Testis (tissue), 2 donors: ENCODE measurements at regions not wholly inside any gene's neighbourhood (a gene's known extent, or its start where the extent isn't known, plus 50 kb on each side); places are given as distances from the start of the nearest gene placed in this dataset.

Experiments used
- DNase-seq: peaks from one replicate; pipeline ENCODE4 v3.0.0-alpha.2; 2019
- H3K27ac ChIP-seq, 2 donors: fragments of 200-600 bp; sonication (generic); one replicate each; pipeline ENCODE4 v1.5.1; 2019
- H3K27me3 ChIP-seq: fragments of 200-600 bp; sonication (generic); one replicate; pipeline ENCODE4 v1.5.1; 2019
- H3K36me3 ChIP-seq: fragments of 200-600 bp; sonication (generic); one replicate; pipeline ENCODE4 v1.5.1; 2017; ENCODE audit warnings: low read depth; ENCODE audit errors: missing control alignments
- H3K4me1 ChIP-seq: fragments of 200-600 bp; sonication (generic); one replicate; pipeline ENCODE4 v1.5.1; 2019
- H3K4me3 ChIP-seq, 2 donors: fragments of 200-600 bp; sonication (generic); one replicate each; pipeline ENCODE4 v1.5.1; 2017 to 2019
- H3K9me3 ChIP-seq: fragments of 200-600 bp; sonication (generic); one replicate; pipeline ENCODE4 v1.5.1; 2017
- POLR2A ChIP-seq: fragments of 450-650 bp; IDR thresholded peaks from one replicate; pipeline ENCODE4 v1.6.1; 2017; ENCODE audit warnings: antibody characterized with exemption, mild to moderate bottlenecking, moderate library complexity
- WGBS, 2 donors: methylation state at CpG; one replicate each; pipeline ENCODE4 v1.1.5; 2018; 5-methylcytosine and 5-hydroxymethylcytosine counted together
- intact Hi-C: fragments of 100-400 bp; cut with DNase I; formaldehyde crosslinking; loops from one replicate; pipeline ENCODE4 v1.15.1; 2023; ENCODE audit warnings: low total_unique reads
- TF ChIP-seq, protein P1 (sequence below), 3 experiments: fragments of 450-650 bp in 2 of 3; fragments of 200-600 bp in 1 of 3; sonication (generic) in 1 of 3; IDR thresholded peaks; one replicate each; pipeline ENCODE4 v1.5.1; 2016 to 2019; ENCODE audit warnings: antibody characterized with exemption in 3 of 3, mild to moderate bottlenecking in 2 of 3, moderate library complexity in 1 of 3

GRCh38 chr14:48586099-48586498 is 910.7 kb upstream of the MDGA2 start:
- 83 to 89% methylated on average over 1 of the region's 1 CpG for WGBS, 2 donors
- H3K27ac ChIP-seq, result no peak overlapping the region
- H3K9me3 ChIP-seq, result no peaks in the 10 kb centered on the region
- no peak for DNase-seq
- TF ChIP-seq, protein P1, sequence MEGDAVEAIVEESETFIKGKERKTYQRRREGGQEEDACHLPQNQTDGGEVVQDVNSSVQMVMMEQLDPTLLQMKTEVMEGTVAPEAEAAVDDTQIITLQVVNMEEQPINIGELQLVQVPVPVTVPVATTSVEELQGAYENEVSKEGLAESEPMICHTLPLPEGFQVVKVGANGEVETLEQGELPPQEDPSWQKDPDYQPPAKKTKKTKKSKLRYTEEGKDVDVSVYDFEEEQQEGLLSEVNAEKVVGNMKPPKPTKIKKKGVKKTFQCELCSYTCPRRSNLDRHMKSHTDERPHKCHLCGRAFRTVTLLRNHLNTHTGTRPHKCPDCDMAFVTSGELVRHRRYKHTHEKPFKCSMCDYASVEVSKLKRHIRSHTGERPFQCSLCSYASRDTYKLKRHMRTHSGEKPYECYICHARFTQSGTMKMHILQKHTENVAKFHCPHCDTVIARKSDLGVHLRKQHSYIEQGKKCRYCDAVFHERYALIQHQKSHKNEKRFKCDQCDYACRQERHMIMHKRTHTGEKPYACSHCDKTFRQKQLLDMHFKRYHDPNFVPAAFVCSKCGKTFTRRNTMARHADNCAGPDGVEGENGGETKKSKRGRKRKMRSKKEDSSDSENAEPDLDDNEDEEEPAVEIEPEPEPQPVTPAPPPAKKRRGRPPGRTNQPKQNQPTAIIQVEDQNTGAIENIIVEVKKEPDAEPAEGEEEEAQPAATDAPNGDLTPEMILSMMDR (IDR thresholded peaks at IDR 0.05), result no peak
- TF ChIP-seq POLR2A, result no peak
- H3K4me1 ChIP-seq, result no peaks in the 10 kb centered on the region
- intact Hi-C loops, result no loop called here
- no peaks in the 10 kb centered on the region for H3K36me3 ChIP-seq
- no peaks in the 10 kb centered on the region for H3K27me3 ChIP-seq
- no peak overlapping the region for H3K4me3 ChIP-seq

- Histone ChIP-seq H3K4me3 (no peak overlapping the region), H3K4me1 (no peaks in the 10 kb centered on the region), H3K27me3 (no peaks in the 10 kb centered on the region), H3K27ac (no peak overlapping the region), H3K36me3 (no peaks in the 10 kb centered on the region), H3K9me3 (no peaks in the 10 kb centered on the region)
- no peak for TF ChIP-seq POLR2A
- TF ChIP-seq, protein P1 (IDR thresholded peaks at IDR 0.05), result no peak
- intact Hi-C loops, result no loop called here
- WGBS, 2 donors, result 43 to 44% methylated on average over 2 of the region's 2 CpGs
- DNase-seq, result no peak
These were observed 908.6 kb upstream of the MDGA2 start for GRCh38 chr14:48584031-48584430.

DNA sequence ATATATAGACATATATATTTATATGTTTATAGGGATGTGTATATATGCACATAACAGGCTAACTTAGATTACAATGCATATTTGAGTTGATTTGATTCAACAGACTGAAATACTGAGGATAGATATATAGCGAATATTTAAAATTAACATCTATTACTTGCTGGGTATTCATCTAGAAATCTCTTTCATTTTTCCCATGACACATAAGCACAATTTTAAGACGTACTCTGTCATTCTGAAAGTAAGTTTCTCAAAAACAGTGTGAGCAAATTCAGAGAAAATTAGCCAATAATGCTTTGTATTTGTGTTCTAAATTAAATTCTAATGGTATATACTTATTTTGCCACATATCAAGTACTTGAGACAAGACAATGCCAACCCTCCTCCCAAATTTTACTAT is 907.5 kb upstream of the MDGA2 start:
- Histone ChIP-seq H3K4me1 (no peaks in the 10 kb centered on the region), H3K27ac (no peak overlapping the region), H3K4me3 (no peak overlapping the region), H3K27me3 (no peaks in the 10 kb centered on the region), H3K36me3 (no peaks in the 10 kb centered on the region), H3K9me3 (no peaks in the 10 kb centered on the region)
- no peak for TF ChIP-seq POLR2A
- TF ChIP-seq, protein P1 (IDR thresholded peaks at IDR 0.05), result no peak
- intact Hi-C loops, result no loop called here
- WGBS, 2 donors, result 86 to 93% methylated on average over 2 of the region's 2 CpGs
- no peak for DNase-seq

GRCh38 chr14:48580692-48581091 is 905.3 kb upstream of the MDGA2 start:
- intact Hi-C loops, result no loop called here
- 68 to 70% methylated on average over 5 of the region's 5 CpGs for WGBS, 2 donors

DNA sequence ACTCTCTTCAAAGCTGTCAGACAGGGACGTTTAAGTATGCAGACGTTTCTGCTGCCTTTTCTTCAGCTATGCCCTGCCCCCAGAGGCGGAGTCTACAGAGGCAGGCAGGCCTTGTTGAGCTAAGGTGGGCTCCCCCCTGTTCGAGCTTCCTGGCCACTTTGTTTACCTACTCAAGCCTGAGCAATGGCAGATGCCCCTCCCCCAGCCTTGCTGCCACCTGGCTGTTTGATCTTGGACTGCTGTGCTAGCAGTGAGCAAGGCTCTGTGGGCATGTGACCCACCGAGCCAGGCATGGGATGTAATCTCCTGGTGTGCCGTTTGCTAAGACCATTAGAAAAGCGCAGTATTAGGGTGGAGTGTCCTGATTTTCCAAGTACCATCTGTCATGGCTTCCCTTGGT is 900.4 kb upstream of the MDGA2 start:
- Histone ChIP-seq H3K4me1 (no peaks in the 10 kb centered on the region), H3K9me3 (no peaks in the 10 kb centered on the region), H3K36me3 (no peaks in the 10 kb centered on the region), H3K4me3 (no peak overlapping the region), H3K27me3 (no peaks in the 10 kb centered on the region), H3K27ac (no peak overlapping the region)
- intact Hi-C loops, result no loop called here
- no peak for DNase-seq
- 76 to 88% methylated on average over 3 to 7 of the region's 7 CpGs for WGBS, 2 donors
- TF ChIP-seq, protein P1 (IDR thresholded peaks at IDR 0.05), result no peak
- no peak for TF ChIP-seq POLR2A

More at GRCh38 chr14:48580692-48581091, 905.3 kb upstream of the MDGA2 start:
- no peak overlapping the region for H3K27ac ChIP-seq
- DNase-seq, result no peak
- no peaks in the 10 kb centered on the region for H3K27me3 ChIP-seq
- H3K4me3 ChIP-seq, result no peak overlapping the region
- no peaks in the 10 kb centered on the region for H3K36me3 ChIP-seq
- no peaks in the 10 kb centered on the region for H3K4me1 ChIP-seq
- TF ChIP-seq POLR2A, result no peak
- TF ChIP-seq, protein P1 (IDR thresholded peaks at IDR 0.05), result no peak
- H3K9me3 ChIP-seq, result no peaks in the 10 kb centered on the region
